GM23248 (cell line): ENCODE measurements at regions not wholly inside any gene's neighbourhood (a gene's known extent, or its start where the extent isn't known, plus 50 kb on each side); places are given as distances from the start of the nearest gene placed in this dataset.
"Not testable (repeated sequence)": the region's sequence is repeated elsewhere in the genome, so short reads cannot be mapped to it uniquely, and the experiment has no call there.

Experiments used
- DNase-seq: peaks from one replicate; pipeline ENCODE4 v3.0.0-alpha.2; 2015
- H2AFZ ChIP-seq: fragments of 200-600 bp; sonication (generic); 2 replicates; pipeline ENCODE4 v1.6.1; 2016; ENCODE audit warnings: antibody characterized with exemption
- H3F3A ChIP-seq: fragments of 200-600 bp; sonication (generic); 2 replicates; pipeline ENCODE4 v1.6.1; 2016; ENCODE audit warnings: mild to moderate bottlenecking, antibody characterized with exemption, mixed run types; ENCODE audit not compliant: insufficient read depth
- H3K27ac ChIP-seq: fragments of 200-600 bp; sonication (generic); 2 replicates; pipeline ENCODE4 v1.5.1; 2016; ENCODE audit warnings: mild to moderate bottlenecking
- H3K27me3 ChIP-seq: fragments of 200-600 bp; sonication (generic); replicated peaks from 2 replicates; pipeline ENCODE4 v1.6.1; 2016; ENCODE audit warnings: mild to moderate bottlenecking; ENCODE audit not compliant: insufficient read depth
- H3K36me3 ChIP-seq: fragments of 200-600 bp; sonication (generic); 2 replicates; pipeline ENCODE4 v1.6.1; 2016; ENCODE audit warnings: low read depth, mild to moderate bottlenecking
- H3K4me1 ChIP-seq: fragments of 200-600 bp; sonication (generic); 2 replicates; pipeline ENCODE4 v1.6.1; 2016; ENCODE audit warnings: mild to moderate bottlenecking; ENCODE audit not compliant: insufficient read depth
- H3K4me2 ChIP-seq: fragments of 200-600 bp; sonication (generic); one replicate; pipeline ENCODE4 v1.6.1; 2016; ENCODE audit warnings: mild to moderate bottlenecking; ENCODE audit not compliant: unreplicated experiment
- H3K4me3 ChIP-seq: fragments of 200-600 bp; sonication (generic); 2 replicates; pipeline ENCODE4 v1.5.1; 2016; ENCODE audit warnings: mild to moderate bottlenecking
- H3K79me2 ChIP-seq: fragments of 200-600 bp; sonication (generic); 2 replicates; pipeline ENCODE4 v1.6.1; 2016; ENCODE audit warnings: mild to moderate bottlenecking; ENCODE audit not compliant: insufficient read depth
- H3K9ac ChIP-seq: fragments of 200-600 bp; sonication (generic); 2 replicates; pipeline ENCODE4 v1.6.1; 2016; ENCODE audit warnings: mild to moderate bottlenecking
- H3K9me2 ChIP-seq: fragments of 200-600 bp; sonication (generic); 2 replicates; pipeline ENCODE4 v1.6.1; 2016; ENCODE audit warnings: mixed run types, mild to moderate bottlenecking, moderate library complexity; ENCODE audit not compliant: insufficient read depth
- H3K9me3 ChIP-seq: fragments of 200-600 bp; sonication (generic); one replicate; pipeline ENCODE4 v1.6.1; 2017; ENCODE audit warnings: low read depth
- H4K20me1 ChIP-seq: fragments of 200-600 bp; sonication (generic); 2 replicates; pipeline ENCODE4 v1.6.0; 2016; ENCODE audit not compliant: insufficient read depth
- EZH2 ChIP-seq: fragments of 200-600 bp; sonication (generic); IDR thresholded peaks from 2 replicates; pipeline ENCODE4 v1.6.1; 2018; ENCODE audit warnings: antibody characterized with exemption, mild to moderate bottlenecking; ENCODE audit not compliant: insufficient read depth, poor library complexity, severe bottlenecking
- EZH2phosphoT487 ChIP-seq: fragments of 200-600 bp; sonication (generic); IDR thresholded peaks from 2 replicates; pipeline ENCODE4 v1.6.1; 2018; ENCODE audit warnings: antibody characterized with exemption, moderate library complexity, mild to moderate bottlenecking, low read depth; ENCODE audit not compliant: insufficient read depth
- WGBS, 2 experiments: methylation state at CpG; one replicate each; pipeline ENCODE4 v1.1.6; 2015 to 2017; ENCODE audit warnings: low lambda C conversion rate in 2 of 2, low coverage in 1 of 2; ENCODE audit errors: missing lambda C conversion rate in 2 of 2; 5-methylcytosine and 5-hydroxymethylcytosine counted together
- in situ Hi-C: fragments of 300-500 bp; cut with MboI; formaldehyde crosslinking; loops from 2 replicates; pipeline ENCODE4 v1.15.0; 2020

DNA sequence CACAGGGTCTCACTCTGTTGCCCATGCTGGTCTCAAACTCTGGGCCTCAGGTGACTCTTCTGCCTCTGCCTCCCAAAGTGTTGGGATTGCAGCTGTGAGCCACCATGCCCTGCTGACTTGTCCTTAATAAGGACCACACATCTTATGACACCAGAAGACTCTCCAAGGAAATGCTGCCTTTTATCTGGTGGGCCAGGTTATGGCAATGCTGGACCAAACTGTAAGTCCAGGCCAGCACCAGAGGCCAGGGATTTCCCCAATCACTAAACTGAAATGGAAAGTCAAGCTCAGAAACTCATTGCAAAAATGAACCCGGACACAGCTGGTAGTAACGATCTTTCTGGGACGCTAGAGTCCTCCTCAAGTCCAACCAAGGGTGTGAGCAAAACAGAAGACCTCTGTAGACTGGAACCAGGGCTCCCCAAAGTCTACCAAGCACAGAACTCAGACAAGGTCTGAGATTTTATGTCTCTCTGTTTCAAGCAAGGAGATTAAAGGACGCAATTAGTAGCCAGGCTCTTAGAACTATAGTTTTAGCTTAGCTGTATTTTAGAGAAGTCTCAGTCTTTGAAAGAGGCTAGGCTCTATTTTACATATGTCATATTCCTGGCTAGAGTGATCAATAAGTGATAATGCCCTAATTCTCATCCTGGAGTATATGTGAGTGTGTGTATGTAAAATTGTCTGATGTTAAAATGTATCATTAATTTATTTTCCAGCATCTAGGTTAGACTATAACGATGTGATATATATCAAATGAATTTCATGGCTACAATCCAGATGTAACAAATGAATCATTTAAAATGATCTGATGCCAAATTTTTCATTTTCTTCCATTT, 74.0 kb upstream of the ITGB1 start:
- Histone ChIP-seq H3K27ac (peak overlapping the region; percentile 80), H3K79me2 (no peaks in the 10 kb centered on the region), H2AFZ (no peak overlapping the region), H3K27me3 (no peaks in the 10 kb centered on the region), H3K36me3 (no peaks in the 10 kb centered on the region), H3K9me2 (no peaks in the 10 kb centered on the region), H3K4me3 (peak overlapping the region; percentile 35), H3K4me2 (no peak overlapping the region), H4K20me1 (no peaks in the 10 kb centered on the region), H3K9me3 (no peaks in the 10 kb centered on the region), H3F3A (peaks cover 15% of the 10 kb centered on the region; the same call in 1 of the 2 replicates), H3K9ac (no peak overlapping the region), H3K4me1 (peaks cover 15% of the 10 kb centered on the region)
- peak; percentile 3 for DNase-seq
- in situ Hi-C loops, result no loop called here
- WGBS, 2 experiments, result 71 to 75% methylated on average over 5 of the region's 5 CpGs
- no peak for TF ChIP-seq EZH2
- no peak for TF ChIP-seq EZH2phosphoT487

DNA sequence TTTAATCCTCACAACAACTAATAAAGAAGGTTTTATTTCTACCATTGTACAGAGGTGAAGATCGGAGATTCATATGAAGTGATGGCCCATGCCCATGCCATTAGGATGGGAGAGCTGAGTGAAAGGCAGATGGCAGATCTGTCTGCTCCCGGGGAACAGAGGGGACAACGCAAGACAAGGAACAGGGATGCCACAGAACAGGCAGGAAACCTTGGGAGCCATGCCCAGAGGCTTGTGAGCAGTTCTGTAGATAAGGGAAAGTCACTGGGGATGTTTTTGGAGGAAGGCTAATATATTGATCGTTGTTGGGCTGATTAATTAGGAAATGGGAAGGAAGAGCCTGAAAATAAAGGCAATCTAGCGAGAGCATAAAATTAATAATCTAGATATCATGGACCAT, 73.1 kb upstream of the ITGB1 start:
- H3K4me2 ChIP-seq, result no peak overlapping the region
- no peak overlapping the region for H3K27ac ChIP-seq
- H3F3A ChIP-seq, result peaks cover 15% of the 10 kb centered on the region; the same call in 1 of the 2 replicates
- no peak overlapping the region for H2AFZ ChIP-seq
- TF ChIP-seq EZH2phosphoT487 (no peak), EZH2 (no peak)
- no peaks in the 10 kb centered on the region for H3K79me2 ChIP-seq
- no peaks in the 10 kb centered on the region for H3K36me3 ChIP-seq
- no peak overlapping the region for H3K9ac ChIP-seq
- in situ Hi-C loops, result no loop called here
- 96 to 98% methylated on average over 5 of the region's 5 CpGs for WGBS, 2 experiments
- no peak for DNase-seq
- no peaks in the 10 kb centered on the region for H3K9me2 ChIP-seq
- H3K4me1 ChIP-seq, result peaks cover 15% of the 10 kb centered on the region
- no peak overlapping the region for H3K4me3 ChIP-seq
- no peaks in the 10 kb centered on the region for H3K27me3 ChIP-seq
- no peaks in the 10 kb centered on the region for H3K9me3 ChIP-seq
- H4K20me1 ChIP-seq, result no peaks in the 10 kb centered on the region

DNA sequence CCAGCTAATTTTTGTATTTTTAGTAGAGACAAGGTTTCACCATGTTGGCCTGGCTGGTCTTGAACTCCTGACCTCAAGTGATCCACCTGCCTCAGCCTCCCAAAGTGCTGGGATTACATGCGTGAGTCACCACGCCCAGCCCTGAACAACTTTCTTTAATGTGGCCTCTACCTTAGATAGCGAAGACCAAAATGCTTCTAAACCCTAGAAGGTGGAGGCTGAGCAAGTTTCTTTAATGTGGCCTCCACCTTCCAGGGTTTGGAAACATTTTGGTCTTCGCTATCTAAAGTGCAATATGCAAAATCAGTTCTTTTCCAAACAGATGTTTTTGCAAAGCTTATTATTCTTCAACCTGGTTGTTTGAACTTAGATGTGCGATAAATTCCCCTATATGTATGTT, 70.5 kb upstream of the ITGB1 start:
- H2AFZ ChIP-seq, H3K36me3 ChIP-seq, H3K4me3 ChIP-seq, H4K20me1 ChIP-seq, H3K4me2 ChIP-seq, H3K79me2 ChIP-seq, DNase-seq, H3K27me3 ChIP-seq, H3K9me2 ChIP-seq, H3K27ac ChIP-seq, in situ Hi-C loops, H3K9me3 ChIP-seq, H3K9ac ChIP-seq: not testable (repeated sequence)
- peaks cover 15% of the 10 kb centered on the region; the same call in 1 of the 2 replicates for H3F3A ChIP-seq
- WGBS, 2 experiments, result 99 to 100% methylated on average over 5 of the region's 5 CpGs
- H3K4me1 ChIP-seq, result peaks cover 15% of the 10 kb centered on the region

DNA sequence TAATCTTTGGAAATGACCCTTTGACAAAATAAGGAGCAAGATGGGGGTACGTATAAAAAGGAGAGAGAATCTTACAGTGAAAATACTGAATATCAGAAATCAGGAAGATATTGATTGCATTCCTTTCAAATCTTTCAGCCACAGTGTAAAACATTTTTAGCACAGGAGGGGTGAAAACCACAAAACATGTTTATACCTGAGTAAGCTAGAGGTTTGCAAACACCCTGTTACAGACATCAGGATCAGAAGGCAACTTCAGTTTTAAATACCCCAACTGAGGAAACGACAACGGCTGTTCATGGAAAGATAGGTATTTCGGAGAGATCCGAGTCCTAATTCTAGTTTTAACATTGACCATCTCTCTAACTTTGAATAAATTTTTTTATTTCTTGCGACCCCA, 69.1 kb upstream of the ITGB1 start:
- Histone ChIP-seq H3K79me2 (no peaks in the 10 kb centered on the region), H3K4me2 (no peak overlapping the region), H2AFZ (no peak overlapping the region), H3K36me3 (no peaks in the 10 kb centered on the region), H3F3A (peaks cover 2% of the 10 kb centered on the region; the same call in 1 of the 2 replicates), H3K9me3 (no peaks in the 10 kb centered on the region), H3K27ac (no peak overlapping the region), H3K4me3 (no peak overlapping the region), H3K27me3 (no peaks in the 10 kb centered on the region), H3K9me2 (no peaks in the 10 kb centered on the region), H3K9ac (no peak overlapping the region), H3K4me1 (peaks cover under 1% of the 10 kb centered on the region), H4K20me1 (no peaks in the 10 kb centered on the region)
- TF ChIP-seq EZH2phosphoT487 (no peak), EZH2 (no peak)
- DNase-seq, result no peak
- 92 to 93% methylated on average over 6 of the region's 6 CpGs for WGBS, 2 experiments
- in situ Hi-C loops, result no loop called here

DNA sequence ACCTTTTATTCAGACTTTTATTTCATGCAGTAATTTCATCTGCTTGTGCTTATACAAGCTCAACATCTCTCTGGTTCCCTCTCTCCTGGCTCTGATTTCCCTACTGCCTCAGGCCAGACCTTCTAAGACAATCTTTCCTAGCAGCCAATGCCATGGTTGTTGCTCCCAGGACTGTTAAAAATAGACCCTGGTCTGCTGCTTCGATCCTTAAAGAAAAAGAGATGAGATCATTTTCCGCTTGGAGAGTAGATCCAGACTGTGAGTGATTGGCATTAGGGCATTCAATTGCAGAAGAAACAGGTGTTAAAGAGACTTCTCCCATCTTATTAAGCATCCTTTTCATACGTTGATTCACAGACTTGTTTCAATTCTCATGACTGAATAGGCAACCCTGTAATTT, 68.4 kb upstream of the ITGB1 start:
- Histone ChIP-seq H3K9me2 (no peaks in the 10 kb centered on the region), H3K27me3 (no peaks in the 10 kb centered on the region), H3K4me2 (no peak overlapping the region), H4K20me1 (no peaks in the 10 kb centered on the region), H3K4me3 (no peak overlapping the region), H3K9me3 (no peaks in the 10 kb centered on the region), H3K27ac (no peak overlapping the region), H3K9ac (no peak overlapping the region), H3K79me2 (no peaks in the 10 kb centered on the region), H3K4me1 (no peaks in the 10 kb centered on the region), H3K36me3 (no peaks in the 10 kb centered on the region), H2AFZ (no peak overlapping the region), H3F3A (no peaks in the 10 kb centered on the region)
- WGBS, 2 experiments, result 50 to 65% methylated on average over 3 of the region's 3 CpGs
- in situ Hi-C loops, result no loop called here
- no peak for TF ChIP-seq EZH2
- TF ChIP-seq EZH2phosphoT487, result no peak
- no peak for DNase-seq
